ENCODE measurements at regions not wholly inside any gene's neighbourhood (a gene's known extent, or its start where the extent isn't known, plus 50 kb on each side); places are given as distances from the start of the nearest gene placed in this dataset.

DNA sequence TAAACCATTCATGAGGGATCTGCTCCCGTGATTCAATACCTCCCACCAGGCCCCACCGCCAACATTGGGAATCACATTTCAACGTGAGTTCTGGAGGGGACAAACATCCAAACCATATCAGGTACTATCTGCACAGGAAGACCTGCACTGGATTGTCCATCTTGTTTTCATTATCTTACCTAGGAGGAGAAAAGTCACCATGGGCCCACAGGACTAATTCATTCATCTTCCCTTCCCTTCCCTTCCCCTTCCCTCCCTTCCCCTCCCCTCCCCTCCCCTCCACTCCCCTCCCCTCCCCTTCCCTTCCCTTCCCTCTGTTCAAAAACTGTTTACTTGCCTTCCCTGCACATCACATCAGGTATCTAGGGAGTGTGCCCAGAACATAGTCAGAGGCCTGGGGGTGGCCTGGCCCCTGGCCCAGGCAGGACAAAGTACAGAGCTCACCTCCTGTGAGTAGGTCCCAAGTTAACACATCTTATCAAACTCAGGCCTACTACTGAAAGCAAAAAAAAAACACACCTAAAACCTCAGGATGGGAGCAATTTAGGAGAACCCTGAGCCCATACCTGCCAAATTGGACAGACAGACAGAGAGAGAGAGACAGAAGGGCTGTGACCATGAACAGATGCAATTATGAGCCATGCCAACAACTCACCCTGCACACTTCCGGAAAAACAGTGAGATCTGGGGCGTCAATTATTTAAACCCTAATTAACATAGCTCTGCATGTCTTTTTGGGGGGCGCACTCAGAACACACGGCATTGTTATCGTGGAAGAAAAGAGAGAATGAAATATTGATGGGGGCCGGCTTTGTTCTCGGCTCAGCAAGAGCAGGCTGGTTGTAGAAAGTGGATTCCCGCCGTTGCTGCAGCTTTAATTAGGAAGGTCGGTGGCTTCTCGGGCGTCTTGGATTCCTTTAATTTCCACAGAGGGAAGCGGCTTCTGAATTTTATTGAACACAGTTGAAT lies 151.2 kb downstream of the IRX5 start:
- H3K4me3 ChIP-seq (ENCODE audit: low read depth, low read length): no peak overlapping the region
- DNase-seq (ENCODE audit: low read depth): no peak
- TF ChIP-seq, protein P1, sequence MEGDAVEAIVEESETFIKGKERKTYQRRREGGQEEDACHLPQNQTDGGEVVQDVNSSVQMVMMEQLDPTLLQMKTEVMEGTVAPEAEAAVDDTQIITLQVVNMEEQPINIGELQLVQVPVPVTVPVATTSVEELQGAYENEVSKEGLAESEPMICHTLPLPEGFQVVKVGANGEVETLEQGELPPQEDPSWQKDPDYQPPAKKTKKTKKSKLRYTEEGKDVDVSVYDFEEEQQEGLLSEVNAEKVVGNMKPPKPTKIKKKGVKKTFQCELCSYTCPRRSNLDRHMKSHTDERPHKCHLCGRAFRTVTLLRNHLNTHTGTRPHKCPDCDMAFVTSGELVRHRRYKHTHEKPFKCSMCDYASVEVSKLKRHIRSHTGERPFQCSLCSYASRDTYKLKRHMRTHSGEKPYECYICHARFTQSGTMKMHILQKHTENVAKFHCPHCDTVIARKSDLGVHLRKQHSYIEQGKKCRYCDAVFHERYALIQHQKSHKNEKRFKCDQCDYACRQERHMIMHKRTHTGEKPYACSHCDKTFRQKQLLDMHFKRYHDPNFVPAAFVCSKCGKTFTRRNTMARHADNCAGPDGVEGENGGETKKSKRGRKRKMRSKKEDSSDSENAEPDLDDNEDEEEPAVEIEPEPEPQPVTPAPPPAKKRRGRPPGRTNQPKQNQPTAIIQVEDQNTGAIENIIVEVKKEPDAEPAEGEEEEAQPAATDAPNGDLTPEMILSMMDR (IDR thresholded peaks at IDR 0.05; ENCODE audit: insufficient read depth, low read length): no peak

DNA sequence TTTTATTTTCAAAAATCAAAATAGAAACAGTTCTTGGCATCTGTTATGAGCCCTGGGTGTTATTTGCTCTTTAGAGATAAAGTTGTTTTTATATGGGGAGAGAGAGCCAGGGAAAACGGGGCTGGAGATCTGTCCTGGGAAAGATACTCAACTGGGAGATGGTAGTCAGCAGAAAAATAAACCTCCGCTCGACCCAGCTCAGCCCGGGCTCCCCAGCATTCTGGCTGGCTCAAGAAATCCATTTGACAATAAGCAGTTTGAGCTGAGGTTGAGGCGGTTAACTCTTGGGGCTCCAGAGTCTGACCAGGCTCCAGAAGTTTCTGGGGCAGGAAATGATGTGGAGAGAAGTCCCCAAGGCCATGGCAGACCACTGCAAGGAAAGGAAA lies 151.9 kb downstream of the IRX5 start:
- no peak overlapping the region for H3K4me3 ChIP-seq (ENCODE audit: low read depth, low read length)
- TF ChIP-seq, protein P1 (IDR thresholded peaks at IDR 0.05; ENCODE audit: insufficient read depth, low read length): no peak
- no peak for DNase-seq (ENCODE audit: low read depth)

DNA sequence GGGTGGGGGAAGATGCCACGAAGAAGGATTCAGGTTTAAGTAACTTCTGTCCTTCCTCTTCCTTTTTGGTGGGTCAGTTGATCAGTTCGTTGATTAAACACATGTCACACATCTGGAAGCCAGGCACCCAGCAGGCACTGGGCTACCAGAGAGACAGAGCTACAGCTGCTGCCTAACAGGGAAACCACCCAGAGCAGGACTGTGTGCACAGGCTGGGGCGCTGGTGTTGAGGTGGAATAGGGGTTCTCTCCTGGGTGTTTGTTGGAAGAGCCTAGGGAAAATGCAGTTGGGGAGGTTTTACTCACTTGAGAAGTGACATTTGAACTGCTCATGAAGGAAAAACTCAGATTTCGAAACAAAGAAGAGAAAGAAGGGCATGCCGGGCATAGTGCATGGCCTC lies 152.4 kb downstream of the IRX5 start:
- no peak for DNase-seq (ENCODE audit: low read depth)

DNA sequence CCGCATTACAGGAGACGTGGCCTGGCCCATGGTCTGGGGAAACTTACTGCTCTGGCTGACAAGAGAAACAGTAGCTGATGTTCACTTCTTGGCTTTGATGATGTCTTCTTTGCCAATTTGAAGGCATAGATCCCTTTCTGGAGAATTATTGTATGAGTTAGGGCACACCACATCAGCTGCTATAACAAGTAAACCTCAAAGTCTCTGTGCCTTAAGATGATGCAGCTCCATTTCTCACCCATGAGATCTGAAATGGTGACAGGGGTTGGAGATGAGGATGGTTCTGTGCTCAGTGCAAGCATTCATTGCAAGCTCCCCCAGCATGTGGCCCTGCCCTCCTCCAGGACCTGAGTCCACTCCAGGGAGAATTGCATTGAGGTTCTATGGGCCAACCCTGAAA lies 157.4 kb downstream of the IRX5 start:
- no peak for DNase-seq (ENCODE audit: low read depth)
- TF ChIP-seq, protein P1 (IDR thresholded peaks at IDR 0.05; ENCODE audit: insufficient read depth, low read length): no peak
- H3K4me3 ChIP-seq (ENCODE audit: low read depth, low read length): no peak overlapping the region

More for the DNA sequence above, 152.4 kb downstream of the IRX5 start:
- TF ChIP-seq, protein P1 (IDR thresholded peaks at IDR 0.05; ENCODE audit: insufficient read depth, low read length): no peak
- H3K4me3 ChIP-seq (ENCODE audit: low read depth, low read length): no peak overlapping the region

DNA sequence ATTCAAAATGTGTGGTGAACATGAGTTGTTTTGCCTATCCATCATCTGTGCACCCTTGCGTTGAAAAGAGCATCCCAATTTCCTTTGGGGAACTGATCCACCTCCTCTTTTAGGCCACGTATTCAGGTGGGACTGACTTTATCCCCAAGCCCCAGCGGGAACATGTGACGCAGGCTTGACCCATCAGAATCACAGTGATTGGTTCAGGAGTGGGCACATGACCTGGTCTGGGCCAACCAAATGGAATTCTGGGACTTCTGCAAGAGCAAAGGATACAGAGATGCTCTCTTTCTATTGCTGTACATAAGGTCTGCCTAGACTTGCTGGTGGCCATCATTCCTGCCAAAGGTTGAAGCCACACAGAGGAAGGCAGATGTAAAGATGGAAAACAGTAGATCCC lies 158.9 kb downstream of the IRX5 start:
- H3K4me3 ChIP-seq (ENCODE audit: low read depth, low read length): no peak overlapping the region
- TF ChIP-seq, protein P1 (IDR thresholded peaks at IDR 0.05; ENCODE audit: insufficient read depth, low read length): no peak
- no peak for DNase-seq (ENCODE audit: low read depth)

DNA sequence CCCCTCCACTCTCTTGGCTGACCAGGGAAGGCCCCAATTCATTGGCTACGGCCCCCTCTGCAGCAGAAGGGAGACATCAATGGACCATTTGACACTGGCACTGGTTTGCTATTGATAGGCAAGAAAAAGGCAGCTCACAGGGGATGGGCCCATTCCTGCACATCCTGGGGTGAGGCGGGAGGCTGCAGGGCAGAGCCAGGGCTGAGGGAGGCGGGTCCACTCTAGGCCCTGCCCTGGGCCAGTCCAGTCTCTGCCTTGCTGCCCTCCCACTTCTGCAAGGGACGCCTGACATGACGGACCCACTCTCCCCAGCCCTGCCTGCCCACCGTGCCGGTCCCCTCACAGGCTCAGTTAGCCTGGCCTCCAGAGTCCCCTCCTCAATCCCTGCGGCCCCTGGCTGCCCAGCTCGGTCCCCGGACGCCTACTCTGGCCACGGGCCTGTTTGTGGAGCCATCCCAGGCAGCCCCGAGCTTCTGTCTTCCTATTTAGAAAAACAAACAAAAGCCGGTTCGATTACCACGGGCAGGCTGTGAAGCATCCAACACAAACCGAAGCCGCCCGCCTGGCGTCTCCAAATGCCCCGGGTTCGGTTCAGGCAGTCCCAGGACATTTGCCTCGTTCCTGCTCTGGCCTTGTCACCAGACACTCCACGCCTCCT lies 160.7 kb downstream of the IRX5 start:
- DNase-seq (ENCODE audit: low read depth): no peak
- TF ChIP-seq, protein P1 (IDR thresholded peaks at IDR 0.05; ENCODE audit: insufficient read depth, low read length): no peak
- no peak overlapping the region for H3K4me3 ChIP-seq (ENCODE audit: low read depth, low read length)

Measured in fibroblast of the aortic adventitia (primary cell).